Skin epidermis (tissue), 12 donors: ENCODE measurements at regions not wholly inside any gene's neighbourhood (a gene's known extent, or its start where the extent isn't known, plus 50 kb on each side); places are given as distances from the start of the nearest gene placed in this dataset.

ENCODE experiments used
- H3K27ac ChIP-seq, 21 experiments: fragments of 200-600 bp; sonication (generic) in 11 of 21; one replicate each; pipeline ENCODE4 v1.5.0; 2020; ENCODE audit warnings: mild to moderate bottlenecking in 3 of 21, inconsistent platforms in 2 of 21, moderate library complexity in 2 of 21
- H3K4me3 ChIP-seq, 7 experiments: fragments of 200-600 bp; sonication (generic) in 2 of 7; one replicate each; pipeline ENCODE4 v1.5.0; 2020; ENCODE audit warnings: inconsistent platforms in 2 of 7, mild to moderate bottlenecking in 2 of 7, moderate library complexity in 1 of 7

DNA sequence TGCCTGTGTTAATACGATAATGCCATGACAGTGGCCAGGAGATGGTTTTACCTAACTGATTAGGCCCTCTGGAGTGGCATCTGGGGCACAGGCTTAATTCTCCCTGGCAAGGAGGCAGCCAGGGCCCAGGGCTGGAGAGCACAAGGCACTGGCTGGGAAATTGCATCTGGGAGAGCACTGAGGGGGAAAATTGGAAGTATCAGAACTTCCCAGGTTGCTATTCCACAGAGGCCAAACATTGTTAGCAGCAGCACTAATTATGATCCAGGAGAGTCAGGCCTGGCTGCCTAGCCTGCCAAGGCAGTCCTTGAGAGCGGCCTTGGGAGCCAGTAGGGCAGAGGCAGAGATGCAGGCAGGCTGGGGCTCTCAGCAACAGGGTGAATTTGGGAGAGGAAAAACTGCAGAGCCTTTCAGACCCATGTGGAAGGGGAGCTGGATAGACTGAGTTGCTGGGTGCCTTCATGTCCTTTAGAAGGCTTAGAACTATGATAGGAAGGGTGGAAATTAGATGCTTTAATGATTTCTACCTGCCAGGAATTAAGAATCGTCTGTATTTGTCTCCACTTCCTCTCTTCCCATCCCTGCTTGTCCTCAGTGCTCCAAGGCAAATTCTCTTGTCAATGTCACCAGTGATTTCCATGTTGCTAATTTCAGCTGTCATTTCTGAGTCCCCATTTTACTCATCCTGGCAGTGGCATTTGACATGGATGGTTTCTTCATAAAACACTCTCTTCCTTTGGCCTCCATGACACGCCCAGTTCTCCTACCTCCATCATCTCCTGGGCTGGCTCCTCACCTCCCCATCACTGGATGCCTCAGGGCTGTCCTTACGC is 56.1 kb upstream of the HSPA9 start:
- no peak overlapping the region for H3K27ac ChIP-seq
- H3K4me3 ChIP-seq = no peak overlapping the region

DNA sequence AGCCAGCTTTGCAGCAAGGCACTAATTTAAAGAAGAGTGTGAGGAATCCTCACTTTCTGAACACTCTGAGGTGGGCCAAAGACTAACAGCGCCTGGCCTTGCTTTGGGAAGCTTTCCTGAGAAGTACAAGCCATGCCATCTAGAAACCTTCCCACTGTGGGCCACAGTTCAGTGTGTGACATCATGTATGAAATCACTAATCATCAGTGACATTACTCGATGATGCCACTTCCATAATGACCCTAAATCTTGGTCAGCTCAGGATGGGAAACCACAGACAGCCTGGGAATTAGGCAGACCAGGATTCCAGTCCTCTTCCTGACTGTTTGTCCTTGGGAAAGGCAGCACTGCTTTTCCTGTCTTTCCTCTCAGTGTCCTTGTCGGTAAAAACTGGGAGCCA is 54.2 kb upstream of the HSPA9 start:
- no peak overlapping the region for H3K4me3 ChIP-seq

DNA sequence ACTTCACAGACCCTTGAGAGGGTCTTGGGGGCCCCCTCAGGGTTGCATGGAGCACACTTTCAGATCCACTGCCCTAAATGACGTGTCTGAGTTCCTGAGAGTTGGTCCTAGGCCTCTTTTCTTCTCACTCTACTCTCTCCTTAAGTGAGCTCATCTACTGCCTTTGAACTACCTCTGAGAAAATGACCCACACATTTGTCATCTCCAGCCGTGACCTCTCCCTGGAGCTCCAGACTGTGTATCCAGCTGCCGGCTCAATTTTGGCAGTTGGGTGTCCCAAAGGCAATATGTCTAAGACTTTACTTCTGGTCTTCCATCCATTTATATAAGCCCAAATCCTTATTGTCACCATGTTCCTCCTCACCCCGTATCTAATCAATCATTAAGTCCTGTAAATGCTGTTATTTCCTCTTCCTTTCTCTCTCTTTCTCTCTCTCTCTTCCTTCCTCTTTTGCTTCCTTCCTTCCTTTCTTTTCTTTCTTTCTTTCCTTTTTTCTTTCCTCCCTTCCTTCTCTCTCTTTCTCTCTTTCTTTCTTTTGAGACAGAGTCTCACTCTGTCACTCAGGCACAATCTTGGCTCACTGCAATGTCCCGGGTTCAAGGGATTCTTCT is 51.2 kb upstream of the HSPA9 start:
- Histone ChIP-seq H3K4me3 (no peak overlapping the region), H3K27ac (no peak overlapping the region)

More for the DNA sequence above, 54.2 kb upstream of the HSPA9 start:
- no peak overlapping the region for H3K27ac ChIP-seq

DNA sequence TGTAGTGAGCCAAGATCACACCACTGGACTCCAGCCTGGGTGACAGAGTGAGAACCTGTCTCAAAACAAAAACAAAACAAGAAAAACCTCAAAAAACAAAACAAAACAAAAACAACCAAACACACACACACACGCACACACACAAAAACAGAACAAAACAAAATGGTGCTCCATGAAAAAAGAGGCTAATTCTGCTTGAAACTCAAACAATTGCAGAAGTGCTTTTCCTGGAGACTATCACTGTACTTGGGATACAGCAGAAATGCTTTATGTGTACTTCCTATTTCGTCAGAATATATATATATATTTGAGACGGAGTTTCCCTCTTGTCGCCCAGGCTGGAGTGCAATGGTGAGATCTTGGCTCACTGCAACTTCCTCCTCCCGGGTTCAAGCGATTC is 49.9 kb upstream of the HSPA9 start:
- H3K4me3 ChIP-seq = no peak overlapping the region
- no peak overlapping the region for H3K27ac ChIP-seq
